Epithelial cell of proximal tubule (primary cell): ENCODE measurements at regions not wholly inside any gene's neighbourhood (a gene's known extent, or its start where the extent isn't known, plus 50 kb on each side); places are given as distances from the start of the nearest gene placed in this dataset.

Source experiments
- DNase-seq: peaks from one replicate; pipeline ENCODE4 v3.0.0-alpha.2; 2011; ENCODE audit warnings: low read depth
- H3K4me3 ChIP-seq: 2 replicates; pipeline ENCODE4 v1.5.1; 2011; ENCODE audit warnings: low read depth, mild to moderate bottlenecking, low read length
- TF ChIP-seq, protein P1 (sequence below): conservative IDR thresholded peaks from 2 replicates; pipeline ENCODE4 v1.5.1; 2012; ENCODE audit warnings: low read depth, mild to moderate bottlenecking, low read length

GRCh38 chr3:144683065-144683464, 711.4 kb downstream of the DIPK2A start:
- TF ChIP-seq, protein P1, sequence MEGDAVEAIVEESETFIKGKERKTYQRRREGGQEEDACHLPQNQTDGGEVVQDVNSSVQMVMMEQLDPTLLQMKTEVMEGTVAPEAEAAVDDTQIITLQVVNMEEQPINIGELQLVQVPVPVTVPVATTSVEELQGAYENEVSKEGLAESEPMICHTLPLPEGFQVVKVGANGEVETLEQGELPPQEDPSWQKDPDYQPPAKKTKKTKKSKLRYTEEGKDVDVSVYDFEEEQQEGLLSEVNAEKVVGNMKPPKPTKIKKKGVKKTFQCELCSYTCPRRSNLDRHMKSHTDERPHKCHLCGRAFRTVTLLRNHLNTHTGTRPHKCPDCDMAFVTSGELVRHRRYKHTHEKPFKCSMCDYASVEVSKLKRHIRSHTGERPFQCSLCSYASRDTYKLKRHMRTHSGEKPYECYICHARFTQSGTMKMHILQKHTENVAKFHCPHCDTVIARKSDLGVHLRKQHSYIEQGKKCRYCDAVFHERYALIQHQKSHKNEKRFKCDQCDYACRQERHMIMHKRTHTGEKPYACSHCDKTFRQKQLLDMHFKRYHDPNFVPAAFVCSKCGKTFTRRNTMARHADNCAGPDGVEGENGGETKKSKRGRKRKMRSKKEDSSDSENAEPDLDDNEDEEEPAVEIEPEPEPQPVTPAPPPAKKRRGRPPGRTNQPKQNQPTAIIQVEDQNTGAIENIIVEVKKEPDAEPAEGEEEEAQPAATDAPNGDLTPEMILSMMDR = no peak
- no peak overlapping the region for H3K4me3 ChIP-seq
- no peak for DNase-seq

DNA sequence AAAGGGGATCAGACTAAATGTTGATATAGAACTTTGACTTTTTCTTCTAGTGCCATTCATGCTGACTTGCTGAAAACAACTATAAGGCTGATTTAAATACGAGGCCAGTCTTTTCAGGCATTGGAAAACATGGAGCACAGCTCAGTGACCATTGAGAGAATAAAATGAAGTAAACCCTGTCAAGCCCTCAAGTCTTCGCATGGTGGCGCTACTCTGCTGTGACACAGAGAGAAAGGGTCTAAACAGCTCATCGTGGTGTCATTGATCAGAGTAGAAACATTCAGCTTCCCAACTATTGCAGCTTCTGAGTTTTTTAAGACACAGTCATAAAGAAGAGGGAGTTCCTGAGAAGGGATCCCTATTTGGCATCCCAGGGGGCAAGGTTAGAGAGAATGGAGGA, 716.2 kb downstream of the DIPK2A start:
- no peak for DNase-seq
- no peak overlapping the region for H3K4me3 ChIP-seq
- TF ChIP-seq, protein P1 = peak; percentile 27

DNA sequence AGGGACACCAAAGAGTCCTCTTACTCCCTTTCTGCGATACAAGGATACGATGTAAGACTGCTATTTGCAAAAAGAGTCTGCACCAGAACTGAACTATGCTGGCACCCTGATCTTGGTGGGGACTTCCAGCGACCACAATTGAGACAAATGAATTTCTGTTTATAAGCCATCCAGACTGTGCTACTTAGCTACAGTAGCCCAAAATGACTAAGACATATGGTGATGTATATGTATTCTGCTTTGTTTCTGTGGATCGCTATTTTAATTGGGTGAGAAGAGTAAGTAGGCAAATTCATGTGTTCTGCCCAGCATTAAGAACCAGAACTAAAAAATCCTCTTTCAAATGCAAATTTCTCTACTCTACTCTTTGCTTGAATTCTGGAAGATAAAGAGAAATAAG, 720.9 kb downstream of the DIPK2A start:
- TF ChIP-seq, protein P1 = no peak
- no peak for DNase-seq
- H3K4me3 ChIP-seq = no peak overlapping the region

DNA sequence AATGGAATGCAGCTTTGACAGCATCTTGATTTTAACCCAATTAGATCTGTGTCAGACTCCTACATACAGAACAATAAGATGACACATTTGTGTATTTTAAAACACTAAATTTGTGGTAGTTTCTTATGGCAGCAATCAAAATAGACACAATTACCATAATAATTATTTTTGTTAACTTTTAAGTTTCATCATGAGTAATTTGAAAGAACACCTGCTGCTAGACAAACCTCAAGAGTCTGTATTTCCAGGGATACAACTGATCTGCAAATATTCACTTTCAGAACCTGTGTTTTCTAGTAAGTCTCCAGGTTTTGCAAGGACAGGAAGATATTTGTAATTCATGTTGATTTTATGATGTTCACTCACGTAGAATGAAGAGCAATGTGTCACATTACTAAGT, 736.8 kb downstream of the DIPK2A start:
- DNase-seq = no peak
- H3K4me3 ChIP-seq = no peak overlapping the region
- TF ChIP-seq, protein P1 = no peak

- no peak overlapping the region for H3K4me3 ChIP-seq
- no peak for DNase-seq
- TF ChIP-seq, protein P1 = no peak
Observed at GRCh38 chr3:144737281-144737680, 765.7 kb downstream of the DIPK2A start.

GRCh38 chr3:144743225-144743668, 771.6 kb downstream of the DIPK2A start:
- DNase-seq = no peak
- TF ChIP-seq, protein P1 = no peak
- H3K4me3 ChIP-seq = no peak overlapping the region

- DNase-seq = no peak
- no peak overlapping the region for H3K4me3 ChIP-seq
- TF ChIP-seq, protein P1 = no peak
Observed at GRCh38 chr3:144744473-144744872, 772.9 kb downstream of the DIPK2A start.
